ENCODE measurements at regions not wholly inside any gene's neighbourhood (a gene's known extent, or its start where the extent isn't known, plus 50 kb on each side); places are given as distances from the start of the nearest gene placed in this dataset.

DNA sequence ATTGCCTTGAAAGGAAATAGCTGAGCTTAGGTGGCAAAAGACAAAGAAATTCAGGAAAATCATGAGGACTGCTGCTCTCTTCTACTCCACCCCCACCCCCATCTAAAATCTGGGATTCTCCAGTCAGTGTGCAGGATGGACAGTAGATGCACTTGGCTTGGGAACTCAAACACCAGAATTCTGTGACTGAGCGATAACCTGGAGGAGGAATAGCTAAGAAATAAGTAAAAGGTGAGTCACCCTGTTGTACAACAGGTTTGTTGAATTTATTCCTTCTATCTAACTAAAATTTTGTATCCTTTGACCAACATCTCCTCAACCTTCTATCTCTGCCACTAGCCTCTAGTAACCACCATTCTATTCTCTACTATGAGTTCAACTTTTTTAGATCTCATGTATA, 1029.9 kb upstream of the ACVR2A start:
- H3K27ac ChIP-seq, result no peak overlapping the region
- no peak overlapping the region for H3K4me3 ChIP-seq (ENCODE audit: low read depth, low read length)
- DNase-seq, result no peak
- TF ChIP-seq, protein P1, sequence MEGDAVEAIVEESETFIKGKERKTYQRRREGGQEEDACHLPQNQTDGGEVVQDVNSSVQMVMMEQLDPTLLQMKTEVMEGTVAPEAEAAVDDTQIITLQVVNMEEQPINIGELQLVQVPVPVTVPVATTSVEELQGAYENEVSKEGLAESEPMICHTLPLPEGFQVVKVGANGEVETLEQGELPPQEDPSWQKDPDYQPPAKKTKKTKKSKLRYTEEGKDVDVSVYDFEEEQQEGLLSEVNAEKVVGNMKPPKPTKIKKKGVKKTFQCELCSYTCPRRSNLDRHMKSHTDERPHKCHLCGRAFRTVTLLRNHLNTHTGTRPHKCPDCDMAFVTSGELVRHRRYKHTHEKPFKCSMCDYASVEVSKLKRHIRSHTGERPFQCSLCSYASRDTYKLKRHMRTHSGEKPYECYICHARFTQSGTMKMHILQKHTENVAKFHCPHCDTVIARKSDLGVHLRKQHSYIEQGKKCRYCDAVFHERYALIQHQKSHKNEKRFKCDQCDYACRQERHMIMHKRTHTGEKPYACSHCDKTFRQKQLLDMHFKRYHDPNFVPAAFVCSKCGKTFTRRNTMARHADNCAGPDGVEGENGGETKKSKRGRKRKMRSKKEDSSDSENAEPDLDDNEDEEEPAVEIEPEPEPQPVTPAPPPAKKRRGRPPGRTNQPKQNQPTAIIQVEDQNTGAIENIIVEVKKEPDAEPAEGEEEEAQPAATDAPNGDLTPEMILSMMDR (IDR thresholded peaks at IDR 0.05; ENCODE audit: low read depth, low read length), result no peak
- H3K27me3 ChIP-seq (ENCODE audit: insufficient read depth, low read depth, severe bottlenecking), result no peaks in the 10 kb centered on the region
- H3K9me3 ChIP-seq (ENCODE audit: severe bottlenecking), result no peaks in the 10 kb centered on the region
- no peaks in the 10 kb centered on the region for H3K36me3 ChIP-seq

DNA sequence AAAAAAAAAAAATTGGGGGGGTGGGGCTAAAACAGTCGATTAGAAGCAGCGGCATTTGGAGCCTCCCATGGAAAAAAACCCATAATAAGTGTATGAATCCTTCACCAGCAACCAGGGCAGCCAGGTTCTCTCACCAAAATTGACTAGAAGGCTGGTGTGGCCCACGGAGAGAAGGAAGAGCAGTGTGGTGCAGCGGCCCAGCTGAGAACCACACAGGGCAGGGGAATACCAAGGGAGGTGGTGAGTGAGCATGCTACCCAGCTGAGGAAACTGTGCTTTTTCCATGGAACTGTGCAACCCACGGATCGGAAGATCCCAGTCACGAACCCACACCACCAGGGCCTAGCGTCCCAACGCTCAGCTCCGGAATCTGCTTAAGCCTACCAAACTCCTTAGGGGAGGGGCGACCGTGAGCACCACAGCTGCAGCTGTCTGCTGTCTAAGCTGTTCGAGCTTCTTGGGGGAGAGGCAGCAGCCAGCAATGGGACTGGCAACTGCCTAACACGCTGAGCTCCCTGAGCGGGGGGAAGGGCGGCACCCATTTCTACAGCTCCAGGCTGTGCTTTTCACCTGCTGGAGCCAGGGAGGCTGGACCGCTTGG, 1037.2 kb upstream of the ACVR2A start:
- Histone ChIP-seq H3K27ac (peak overlapping the region; percentile 31; the same call in 1 of the 2 replicates), H3K36me3 (no peaks in the 10 kb centered on the region), H3K9me3 (ENCODE audit: severe bottlenecking) (no peaks in the 10 kb centered on the region), H3K27me3 (ENCODE audit: insufficient read depth, low read depth, severe bottlenecking) (no peaks in the 10 kb centered on the region), H3K4me3 (ENCODE audit: low read depth, low read length) (peak overlapping the region; percentile 20)
- TF ChIP-seq, protein P1 (IDR thresholded peaks at IDR 0.05; ENCODE audit: low read depth, low read length), result no peak
- peak; percentile 87 for DNase-seq

DNA sequence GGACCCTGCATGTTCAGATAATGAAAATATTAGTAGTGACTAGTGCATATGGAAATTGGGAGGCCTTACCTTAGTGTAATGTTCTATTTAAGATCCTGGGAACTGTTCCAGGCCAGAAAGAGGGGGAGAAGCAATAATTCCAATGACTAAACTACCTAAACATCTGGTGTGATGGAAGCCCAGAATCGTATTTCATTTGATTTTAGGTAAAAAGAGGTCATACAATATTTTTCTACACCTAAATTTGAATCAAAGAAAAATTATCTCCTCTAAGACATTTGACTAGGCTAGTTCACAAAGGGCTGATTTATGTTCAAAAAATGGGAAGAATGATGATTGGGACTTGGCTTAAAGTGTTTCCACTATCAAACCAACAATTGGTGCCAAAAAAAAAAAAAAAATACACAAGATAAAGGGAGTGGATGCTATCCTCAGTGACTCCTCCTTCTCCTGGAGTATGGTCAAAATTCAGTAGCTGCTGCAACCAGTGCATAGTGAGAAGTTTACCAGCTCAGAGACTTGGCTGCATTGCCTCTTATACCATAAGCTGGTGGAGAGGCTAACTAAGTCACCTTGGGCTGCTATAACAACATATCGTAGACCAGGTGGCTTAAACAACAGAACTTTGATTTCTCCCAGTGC, 1038.3 kb upstream of the ACVR2A start:
- Histone ChIP-seq H3K36me3 (no peaks in the 10 kb centered on the region), H3K27me3 (ENCODE audit: insufficient read depth, low read depth, severe bottlenecking) (no peaks in the 10 kb centered on the region), H3K27ac (no peak overlapping the region), H3K4me3 (ENCODE audit: low read depth, low read length) (no peak overlapping the region), H3K9me3 (ENCODE audit: severe bottlenecking) (no peaks in the 10 kb centered on the region)
- no peak for DNase-seq
- TF ChIP-seq, protein P1 (IDR thresholded peaks at IDR 0.05; ENCODE audit: low read depth, low read length), result no peak

DNA sequence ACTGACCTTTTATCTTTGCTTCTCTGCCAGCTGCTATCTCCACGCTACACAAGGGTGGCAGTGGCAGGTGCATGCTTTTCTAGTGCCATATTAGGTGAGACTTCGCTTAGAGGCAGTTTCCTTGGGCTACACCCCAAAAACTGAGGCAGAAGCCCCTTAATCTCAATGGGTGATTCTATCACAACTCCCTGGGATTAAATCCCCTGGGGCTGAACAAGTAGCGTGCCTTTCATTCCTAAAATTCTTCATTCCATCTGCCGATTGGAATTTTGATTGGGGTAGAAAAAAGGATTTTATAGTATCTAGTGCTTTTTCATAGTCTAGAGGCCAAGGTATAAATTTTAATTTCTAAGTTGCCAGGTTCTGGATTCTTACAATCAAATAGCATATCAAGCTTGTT, 1040.5 kb upstream of the ACVR2A start:
- H3K27ac ChIP-seq, result no peak overlapping the region
- no peaks in the 10 kb centered on the region for H3K36me3 ChIP-seq
- H3K9me3 ChIP-seq (ENCODE audit: severe bottlenecking), result no peaks in the 10 kb centered on the region
- no peak overlapping the region for H3K4me3 ChIP-seq (ENCODE audit: low read depth, low read length)
- H3K27me3 ChIP-seq (ENCODE audit: insufficient read depth, low read depth, severe bottlenecking), result no peaks in the 10 kb centered on the region
- no peak for DNase-seq
- TF ChIP-seq, protein P1 (IDR thresholded peaks at IDR 0.05; ENCODE audit: low read depth, low read length), result no peak

DNA sequence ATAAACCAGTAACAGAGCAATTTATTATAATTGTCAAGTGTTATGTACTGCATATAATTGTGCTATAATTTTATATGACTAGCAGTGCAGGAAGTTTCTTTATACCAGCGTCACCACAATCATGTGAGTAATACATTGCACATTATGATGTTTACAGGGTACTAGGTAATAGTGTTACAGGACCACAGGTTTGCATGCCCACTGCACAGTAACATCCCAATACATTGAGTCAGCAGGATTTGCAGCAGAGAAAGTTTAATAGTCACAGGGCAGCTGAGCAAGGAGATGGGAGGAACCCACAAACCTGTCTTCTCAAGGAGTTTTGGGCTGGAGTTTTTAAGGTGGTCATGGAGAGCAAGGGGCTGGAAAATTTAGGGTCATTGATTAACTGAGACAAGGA, 1042.9 kb upstream of the ACVR2A start:
- Histone ChIP-seq H3K9me3 (ENCODE audit: severe bottlenecking) (no peaks in the 10 kb centered on the region), H3K27ac (no peak overlapping the region), H3K27me3 (ENCODE audit: insufficient read depth, low read depth, severe bottlenecking) (no peaks in the 10 kb centered on the region), H3K4me3 (ENCODE audit: low read depth, low read length) (no peak overlapping the region), H3K36me3 (no peaks in the 10 kb centered on the region)
- no peak for DNase-seq
- TF ChIP-seq, protein P1 (IDR thresholded peaks at IDR 0.05; ENCODE audit: low read depth, low read length), result no peak

DNA sequence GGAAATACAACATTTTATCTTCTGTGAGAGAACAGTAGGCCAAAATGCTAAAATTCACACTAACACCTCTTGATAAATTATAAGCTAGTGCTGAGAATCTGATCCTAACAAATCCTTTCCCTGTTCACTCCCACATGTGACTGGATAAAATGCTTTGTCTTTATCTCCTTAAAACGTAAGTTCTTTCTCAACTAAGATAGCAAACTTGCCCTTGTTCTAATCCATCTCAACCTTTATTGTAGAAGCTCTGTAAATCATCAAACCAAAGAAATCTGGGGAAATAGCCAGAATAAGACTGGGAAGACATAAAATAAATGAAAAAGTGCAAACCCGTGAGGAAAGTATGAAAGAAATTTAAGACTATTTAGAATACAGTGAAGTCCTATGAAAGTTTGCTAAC, 1058.4 kb upstream of the ACVR2A start:
- Histone ChIP-seq H3K4me3 (ENCODE audit: low read depth, low read length) (no peak overlapping the region), H3K27ac (no peak overlapping the region), H3K9me3 (ENCODE audit: severe bottlenecking) (peaks cover 8% of the 10 kb centered on the region), H3K36me3 (no peaks in the 10 kb centered on the region), H3K27me3 (ENCODE audit: insufficient read depth, low read depth, severe bottlenecking) (no peaks in the 10 kb centered on the region)
- TF ChIP-seq, protein P1 (IDR thresholded peaks at IDR 0.05; ENCODE audit: low read depth, low read length), result no peak
- no peak for DNase-seq

Data from WERI-Rb-1 (cell line).